ENCODE measurements at regions not wholly inside any gene's neighbourhood (a gene's known extent, or its start where the extent isn't known, plus 50 kb on each side); places are given as distances from the start of the nearest gene placed in this dataset.

- TF ChIP-seq, protein P1, sequence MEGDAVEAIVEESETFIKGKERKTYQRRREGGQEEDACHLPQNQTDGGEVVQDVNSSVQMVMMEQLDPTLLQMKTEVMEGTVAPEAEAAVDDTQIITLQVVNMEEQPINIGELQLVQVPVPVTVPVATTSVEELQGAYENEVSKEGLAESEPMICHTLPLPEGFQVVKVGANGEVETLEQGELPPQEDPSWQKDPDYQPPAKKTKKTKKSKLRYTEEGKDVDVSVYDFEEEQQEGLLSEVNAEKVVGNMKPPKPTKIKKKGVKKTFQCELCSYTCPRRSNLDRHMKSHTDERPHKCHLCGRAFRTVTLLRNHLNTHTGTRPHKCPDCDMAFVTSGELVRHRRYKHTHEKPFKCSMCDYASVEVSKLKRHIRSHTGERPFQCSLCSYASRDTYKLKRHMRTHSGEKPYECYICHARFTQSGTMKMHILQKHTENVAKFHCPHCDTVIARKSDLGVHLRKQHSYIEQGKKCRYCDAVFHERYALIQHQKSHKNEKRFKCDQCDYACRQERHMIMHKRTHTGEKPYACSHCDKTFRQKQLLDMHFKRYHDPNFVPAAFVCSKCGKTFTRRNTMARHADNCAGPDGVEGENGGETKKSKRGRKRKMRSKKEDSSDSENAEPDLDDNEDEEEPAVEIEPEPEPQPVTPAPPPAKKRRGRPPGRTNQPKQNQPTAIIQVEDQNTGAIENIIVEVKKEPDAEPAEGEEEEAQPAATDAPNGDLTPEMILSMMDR (IDR thresholded peaks at IDR 0.05), result no peak
- no peak for TF ChIP-seq POLR2A (IDR thresholded peaks at IDR 0.05)
These were observed 129.9 kb upstream of the B3GAT1 start for GRCh38 chr11:134541951-134542350.

Data from thyroid gland (tissue), 4 donors.